ENCODE measurements at regions not wholly inside any gene's neighbourhood (a gene's known extent, or its start where the extent isn't known, plus 50 kb on each side); places are given as distances from the start of the nearest gene placed in this dataset.

DNA sequence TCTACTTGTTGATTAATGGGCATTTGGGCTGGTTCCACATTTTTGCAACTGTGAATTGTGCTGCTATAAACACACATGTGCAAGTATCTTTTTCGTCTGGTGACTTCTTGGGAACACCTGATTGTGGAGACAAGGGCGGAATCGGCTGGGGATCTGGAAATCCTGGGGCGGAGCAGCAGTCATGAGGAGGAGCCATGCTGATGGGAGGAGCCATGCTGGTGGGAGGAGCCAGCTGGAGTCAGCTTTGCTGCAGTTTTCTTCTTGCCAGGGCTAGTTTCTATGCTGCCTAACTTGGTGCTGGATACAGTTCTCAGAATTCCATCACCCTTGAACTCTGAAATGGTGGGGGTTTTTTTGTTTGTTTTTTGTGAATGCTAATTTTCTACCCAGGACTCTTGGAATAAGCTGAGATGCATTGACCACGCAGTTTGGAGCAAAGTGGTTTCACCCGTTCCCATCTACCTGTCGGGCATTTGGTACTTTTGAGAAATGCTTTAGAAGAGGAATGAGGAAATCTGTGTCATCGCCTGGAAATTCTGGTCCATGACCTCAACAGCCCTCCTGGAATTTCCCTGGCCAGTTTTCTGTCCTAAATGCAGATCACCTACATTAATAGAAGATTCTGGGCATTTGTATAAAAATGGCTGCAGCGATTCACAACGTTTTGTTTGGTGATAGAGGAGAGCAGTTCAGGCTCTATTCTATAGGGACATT is 217.4 kb upstream of the ZFHX3 start:
- no peak for DNase-seq (ENCODE audit: low read depth)

DNA sequence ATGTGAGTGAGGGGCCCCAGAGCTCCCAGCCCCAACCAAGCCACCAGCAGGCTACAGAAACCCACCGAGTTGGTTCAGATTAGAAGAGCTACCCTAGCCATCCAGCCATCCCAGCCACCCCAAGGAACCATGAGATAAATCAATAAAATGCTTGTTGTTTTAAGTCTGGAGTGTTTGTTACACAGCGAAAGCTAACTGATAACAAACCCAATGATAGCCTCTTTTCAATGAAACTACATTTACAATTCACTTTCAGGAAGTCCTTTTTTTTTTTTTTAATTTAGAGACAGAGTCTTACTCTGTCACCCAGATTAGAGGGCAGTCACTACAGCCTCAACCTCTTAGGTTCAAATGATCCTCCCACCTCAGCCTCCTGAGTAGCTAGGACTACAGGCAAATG is 215.0 kb upstream of the ZFHX3 start:
- DNase-seq (ENCODE audit: low read depth), result no peak

DNA sequence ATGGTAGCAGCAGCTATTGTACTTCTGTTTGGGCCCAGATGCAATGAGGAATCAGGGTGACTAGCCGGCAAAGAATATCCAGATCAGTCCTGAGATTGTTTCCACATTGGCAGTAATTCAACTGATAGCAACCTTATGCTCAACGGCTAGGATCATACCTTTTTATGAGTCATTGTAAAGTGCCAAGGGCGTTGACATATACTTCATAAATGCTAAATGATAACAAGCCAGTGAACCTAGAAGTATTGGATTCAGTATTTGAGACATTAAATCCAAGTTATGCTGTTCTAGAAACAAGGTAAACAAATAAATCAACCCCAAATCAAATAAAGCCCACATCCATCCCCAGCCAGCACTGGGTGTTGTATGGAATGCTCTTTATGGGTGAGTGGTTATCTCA is 207.1 kb upstream of the ZFHX3 start:
- no peak for DNase-seq (ENCODE audit: low read depth)

DNA sequence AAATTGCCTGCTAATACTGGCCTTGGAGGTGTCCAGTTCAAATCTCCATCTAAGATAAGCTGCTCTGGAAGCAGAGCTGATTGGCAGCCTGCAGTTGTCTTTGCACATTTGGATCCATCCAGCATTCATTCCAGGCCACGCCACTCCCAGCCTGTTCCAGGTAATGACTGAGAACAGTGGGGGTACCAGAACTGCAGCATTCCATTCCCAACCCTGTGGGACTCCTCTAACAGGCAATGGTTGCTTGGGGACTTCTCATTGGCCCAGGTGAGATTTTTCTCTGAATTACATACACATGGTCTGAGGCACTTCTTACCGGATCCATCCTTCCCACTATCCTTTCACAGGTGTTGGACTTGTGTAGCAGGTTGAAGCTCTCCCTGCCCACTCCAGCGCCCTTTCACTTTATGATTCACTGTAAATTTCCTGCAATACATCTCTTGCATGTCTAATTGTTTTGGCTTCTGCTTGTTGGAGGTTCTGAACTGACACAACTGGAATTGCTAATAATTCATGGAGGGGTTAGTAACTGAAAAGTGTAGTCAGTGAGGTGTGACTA is 206.1 kb upstream of the ZFHX3 start:
- DNase-seq (ENCODE audit: low read depth), result no peak

DNA sequence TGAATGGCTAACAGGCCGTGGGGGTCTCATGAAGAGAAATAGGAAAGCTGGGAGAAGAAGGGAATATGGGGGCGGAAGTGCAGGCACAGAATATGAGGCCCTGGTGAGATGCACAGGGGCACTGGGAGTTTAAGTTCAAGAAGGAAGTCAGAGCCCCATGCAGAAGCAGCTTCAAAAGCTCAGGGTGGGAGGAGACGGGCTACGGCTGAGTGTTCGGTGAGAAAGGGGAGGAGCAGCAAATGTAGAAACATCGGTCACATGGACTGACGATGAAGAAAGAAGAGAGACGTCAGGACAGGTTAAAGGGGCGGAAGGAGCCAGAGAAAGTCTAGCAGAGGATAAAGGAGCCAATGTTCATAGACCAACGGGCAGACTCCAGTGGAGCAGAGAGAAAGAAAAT is 204.5 kb upstream of the ZFHX3 start:
- DNase-seq (ENCODE audit: low read depth), result no peak

DNA sequence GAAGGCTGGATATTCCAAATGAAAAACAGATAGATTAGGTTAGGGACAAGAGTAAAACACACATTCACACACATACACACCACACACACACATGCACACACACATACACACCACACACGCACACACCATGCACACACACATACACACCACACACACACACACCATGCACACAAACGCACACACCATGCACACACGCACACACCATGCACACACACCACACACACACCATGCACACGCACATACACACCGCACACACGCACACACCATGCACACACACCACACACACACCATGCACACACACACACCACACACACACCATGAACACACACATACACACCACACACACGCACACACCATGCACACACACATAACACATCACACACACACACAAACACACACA is 203.7 kb upstream of the ZFHX3 start:
- no peak for DNase-seq (ENCODE audit: low read depth)

DNA sequence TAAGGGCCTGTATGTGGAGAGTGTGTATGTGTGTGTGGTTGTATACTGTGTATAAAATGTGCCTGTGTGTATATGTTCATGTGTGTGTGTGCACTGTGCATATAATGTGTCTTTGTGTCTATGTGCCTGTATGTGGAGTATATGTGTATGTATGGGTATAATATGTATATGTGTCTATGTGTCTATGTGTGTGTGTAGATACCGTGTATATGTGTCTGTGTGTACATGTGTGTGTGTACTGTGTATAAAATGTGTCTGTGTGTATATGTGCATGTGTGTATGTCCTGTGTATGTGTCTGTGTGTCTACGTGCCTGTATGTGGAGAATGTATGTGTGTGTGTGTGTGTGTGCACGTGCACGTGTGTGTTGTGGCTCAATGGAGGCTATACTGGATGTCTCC is 200.4 kb upstream of the ZFHX3 start:
- DNase-seq (ENCODE audit: low read depth), result no peak

DNA sequence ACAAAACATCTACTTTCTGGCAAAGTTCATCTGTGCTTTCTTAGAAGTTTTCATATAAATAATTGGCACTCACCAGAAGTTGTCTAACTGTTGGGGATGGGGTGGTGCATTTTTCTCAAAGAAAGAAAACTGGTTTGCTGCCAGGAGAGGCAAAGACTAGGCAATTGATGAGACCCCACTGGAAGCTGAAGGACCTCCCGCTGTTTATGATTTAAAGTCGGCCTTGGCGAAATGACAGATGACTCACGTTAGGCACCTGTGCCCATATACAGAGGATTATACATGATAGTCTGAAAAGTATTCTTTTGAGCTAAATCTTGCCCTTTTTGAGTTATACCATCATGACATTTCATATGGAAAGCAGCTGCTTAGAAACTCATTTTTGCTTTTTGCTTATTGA is 193.0 kb upstream of the ZFHX3 start:
- DNase-seq (ENCODE audit: low read depth), result no peak

DNA sequence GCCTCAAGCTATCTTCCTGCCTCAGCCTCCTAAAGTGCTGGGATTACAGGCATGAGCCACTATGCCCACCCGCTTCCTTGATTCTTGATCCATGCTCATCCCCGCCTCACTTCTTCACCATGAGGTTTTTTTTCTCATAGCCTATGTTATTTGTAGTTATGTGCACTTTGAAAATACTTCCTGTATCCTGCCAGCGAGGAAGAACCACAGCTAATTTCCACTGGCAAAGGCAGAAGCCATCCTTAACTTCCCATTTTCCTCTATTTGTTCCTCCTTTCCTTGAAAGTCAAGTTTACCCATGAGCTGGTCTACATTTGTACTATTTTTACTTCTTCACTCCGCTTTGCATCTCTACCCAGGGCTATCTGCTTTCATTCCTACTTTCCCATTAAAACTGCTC is 189.7 kb upstream of the ZFHX3 start:
- DNase-seq (ENCODE audit: low read depth), result no peak

DNA sequence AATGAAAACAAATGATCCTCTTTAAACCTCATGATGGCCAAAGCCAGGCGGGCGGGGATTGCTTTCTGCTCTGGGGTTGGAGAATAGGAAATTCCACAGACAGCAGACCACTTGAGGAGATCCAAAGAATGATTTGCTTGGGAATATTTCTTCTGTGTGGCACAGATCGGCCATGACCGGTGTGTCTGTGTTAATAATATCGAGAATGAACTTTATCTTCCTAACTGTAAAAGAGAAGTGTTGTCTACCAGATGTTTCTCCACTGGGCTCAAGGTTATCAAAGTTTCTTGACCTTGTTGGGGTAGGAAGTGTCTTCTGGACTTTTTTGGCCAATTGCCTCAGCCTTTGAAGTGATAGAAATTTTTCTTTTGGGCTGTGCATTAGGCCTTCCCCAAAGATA is 186.6 kb upstream of the ZFHX3 start:
- no peak for DNase-seq (ENCODE audit: low read depth)

DNA sequence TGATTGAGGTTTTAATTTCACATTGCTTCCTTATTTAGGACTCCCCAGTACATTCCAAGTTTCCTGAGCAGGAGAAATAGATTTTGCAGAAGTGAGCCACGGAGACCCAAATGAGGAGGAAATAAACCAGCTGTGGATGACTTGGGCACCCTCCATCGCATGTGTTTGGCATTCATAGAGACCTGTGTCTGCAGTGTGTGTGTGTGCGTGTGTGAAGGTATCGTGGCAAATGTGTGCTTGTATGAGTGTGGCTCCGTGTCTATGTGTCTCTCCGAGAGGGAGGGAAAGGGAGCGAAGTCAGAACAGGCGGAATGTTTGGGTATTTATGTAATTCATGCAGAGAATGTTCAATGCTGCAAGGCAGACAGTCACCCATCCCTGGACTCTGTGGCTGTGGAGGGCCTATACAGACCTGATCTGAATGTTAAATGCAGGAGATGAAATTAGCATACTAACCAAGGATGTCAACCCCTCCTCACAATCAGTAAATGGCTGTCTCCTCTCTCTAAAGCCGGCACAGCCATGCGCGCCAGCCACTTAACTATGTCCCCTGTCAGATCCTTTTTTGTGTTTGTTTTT is 186.0 kb upstream of the ZFHX3 start:
- DNase-seq (ENCODE audit: low read depth), result no peak

DNA sequence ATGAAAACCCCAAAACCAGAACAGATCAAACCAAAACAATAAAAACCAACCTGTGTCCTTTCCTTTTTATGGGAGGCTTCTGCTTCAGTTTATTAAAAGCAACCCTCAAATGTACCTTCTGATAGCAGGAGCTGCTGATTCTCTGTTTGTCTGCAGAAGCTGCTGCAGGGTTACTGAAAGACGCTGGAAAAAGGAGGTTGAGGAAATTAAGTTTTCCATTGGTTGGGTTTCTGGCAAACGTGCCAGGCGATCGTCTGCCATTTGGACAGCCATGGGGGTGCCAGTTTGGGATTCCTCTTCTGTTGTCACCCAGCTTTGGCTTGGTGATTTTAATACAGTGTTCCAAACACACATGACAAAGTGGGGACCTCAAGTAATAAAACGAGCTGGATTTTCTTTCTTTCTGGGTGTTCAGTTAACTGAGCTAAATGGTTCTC is 185.4 kb upstream of the ZFHX3 start:
- DNase-seq (ENCODE audit: low read depth), result no peak

DNA sequence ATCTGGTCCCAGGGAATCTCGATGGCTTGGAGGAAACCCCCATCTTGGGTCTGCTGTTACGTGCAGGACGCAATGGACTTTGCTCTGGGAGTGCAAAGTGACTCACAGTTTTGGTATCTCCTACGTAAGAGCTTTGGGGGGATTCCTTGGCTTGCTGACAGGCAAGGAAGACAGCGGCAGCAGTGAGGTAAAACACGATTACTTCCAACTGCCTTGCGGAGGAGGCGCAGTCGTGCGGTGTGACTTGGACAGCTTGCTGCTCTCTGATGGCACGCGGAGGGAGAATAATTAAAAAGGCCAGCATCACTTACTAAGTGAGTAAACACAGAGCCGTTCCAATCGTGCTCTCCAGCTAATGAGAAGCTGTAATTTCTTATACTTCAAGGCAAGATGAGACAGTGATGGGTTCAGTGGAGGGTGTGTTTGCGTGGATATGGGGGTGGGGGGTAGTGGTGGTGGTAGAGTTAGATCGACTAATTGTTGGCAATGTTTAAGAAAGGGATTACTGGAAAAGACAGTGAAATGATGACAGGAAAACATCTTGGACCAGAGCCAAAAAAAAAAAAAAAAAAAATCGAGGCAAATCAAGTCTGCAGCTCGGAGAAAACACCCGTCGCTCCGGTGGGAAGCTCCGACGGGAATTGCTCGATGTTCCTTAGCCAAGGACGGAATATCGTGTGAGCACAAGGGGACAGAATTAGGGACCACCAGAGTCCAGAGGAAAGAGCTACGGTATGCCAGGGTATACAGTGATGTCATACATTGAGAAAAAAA is 184.8 kb upstream of the ZFHX3 start:
- DNase-seq (ENCODE audit: low read depth), result peak; percentile 88

DNA sequence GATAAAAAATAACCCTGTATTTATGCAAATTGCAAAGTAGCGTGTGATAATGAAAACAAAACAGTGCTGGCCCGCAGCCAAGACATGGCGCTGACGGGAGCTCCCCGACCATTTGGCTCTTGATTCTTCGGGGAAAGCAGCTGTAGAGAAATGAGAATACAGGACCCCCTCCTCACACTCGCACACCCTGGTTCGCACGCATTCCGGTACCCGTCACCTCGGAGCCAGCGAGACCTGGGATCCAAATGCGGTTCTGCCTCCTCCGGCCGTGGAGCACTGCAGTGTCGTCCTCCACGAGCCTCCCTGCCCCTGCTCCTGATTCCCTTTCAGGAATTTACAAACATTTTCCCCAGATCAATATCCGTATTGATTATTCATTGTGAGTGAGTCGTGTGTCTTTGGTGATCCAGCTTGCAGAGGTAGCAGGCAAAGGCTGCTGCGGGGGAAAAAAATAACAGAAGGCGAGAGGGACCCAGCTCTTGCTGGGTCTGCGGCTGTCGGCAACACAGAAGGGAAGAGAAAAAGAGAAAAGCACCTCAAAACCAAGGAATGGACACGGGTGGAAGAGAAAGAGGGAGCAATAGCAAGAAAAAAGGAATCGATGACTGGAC is 184.1 kb upstream of the ZFHX3 start:
- DNase-seq (ENCODE audit: low read depth), result no peak

DNA sequence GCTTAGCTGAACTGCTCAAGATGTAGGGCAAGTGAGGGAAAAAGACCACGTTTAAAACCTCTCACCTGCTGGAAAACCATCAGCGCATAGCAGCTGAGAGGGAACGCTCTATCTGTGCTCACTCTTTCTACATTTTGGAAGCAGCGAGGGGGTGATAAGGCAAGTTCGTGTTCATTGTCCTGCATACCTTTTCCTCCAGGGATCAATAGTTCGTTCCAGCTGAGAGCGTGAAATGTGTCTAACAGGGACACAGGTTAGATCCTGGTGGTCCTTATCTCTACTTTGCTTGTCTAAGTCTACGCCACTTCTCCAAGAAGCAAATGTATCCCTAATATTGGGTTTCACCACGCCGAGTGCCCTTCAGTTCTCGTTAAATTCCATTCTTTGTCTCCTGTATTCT is 183.5 kb upstream of the ZFHX3 start:
- DNase-seq (ENCODE audit: low read depth), result no peak

DNA sequence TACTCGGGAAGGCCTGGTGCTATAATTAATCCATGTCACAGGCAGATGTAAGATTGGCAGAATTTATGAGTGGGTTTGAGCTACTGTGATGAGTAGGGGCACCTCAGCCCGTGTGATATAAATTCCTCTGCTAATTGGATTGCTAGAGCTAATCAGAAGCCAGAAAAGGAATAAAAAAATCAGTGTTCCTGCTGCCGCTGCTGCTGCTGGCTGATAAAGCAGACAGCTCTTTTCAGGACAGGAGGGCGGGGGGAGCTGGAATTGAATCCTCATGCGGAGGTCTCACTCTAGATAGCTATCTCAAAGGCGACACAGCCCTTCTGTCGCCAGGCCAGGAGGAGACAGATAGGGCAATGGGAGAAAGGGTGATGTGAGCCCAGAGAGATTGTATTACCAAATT is 182.7 kb upstream of the ZFHX3 start:
- DNase-seq (ENCODE audit: low read depth), result no peak

DNA sequence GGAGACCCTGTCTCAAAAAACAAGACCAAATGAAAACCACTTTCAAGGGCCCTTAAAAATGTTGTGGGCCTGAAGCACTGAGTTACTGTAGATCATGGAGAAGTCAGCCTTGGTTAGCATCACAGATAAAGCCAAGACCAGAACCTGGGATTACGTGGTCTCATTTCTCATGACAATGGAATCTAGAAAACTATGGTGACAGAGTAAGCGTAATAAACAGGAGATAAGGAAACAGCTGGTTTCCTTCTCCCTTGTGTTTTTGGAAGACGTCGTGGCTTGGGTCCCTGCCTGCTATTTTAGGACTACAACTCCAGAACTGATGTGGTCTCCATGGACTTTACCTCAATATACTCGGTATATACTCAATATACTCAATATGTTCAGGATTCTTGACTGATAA is 180.7 kb upstream of the ZFHX3 start:
- no peak for DNase-seq (ENCODE audit: low read depth)

DNA sequence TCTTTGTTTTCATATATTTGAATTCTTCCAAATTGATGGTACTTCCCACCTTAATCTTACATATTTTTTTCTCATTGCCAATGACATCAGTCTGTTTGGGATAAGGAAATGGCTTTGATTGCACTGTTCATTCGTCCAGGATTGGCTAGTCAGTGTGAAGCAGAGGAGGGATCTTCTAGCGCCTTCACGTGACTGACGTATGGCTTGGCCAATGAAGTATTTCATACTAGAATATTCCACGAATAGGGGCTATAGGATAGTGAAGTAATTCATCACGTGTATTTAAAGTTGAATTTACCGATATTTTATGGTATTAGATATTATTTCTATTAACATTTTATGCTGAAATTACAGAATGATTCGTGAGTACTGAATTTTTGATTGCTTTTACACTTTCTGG is 178.7 kb upstream of the ZFHX3 start:
- DNase-seq (ENCODE audit: low read depth), result no peak

DNA sequence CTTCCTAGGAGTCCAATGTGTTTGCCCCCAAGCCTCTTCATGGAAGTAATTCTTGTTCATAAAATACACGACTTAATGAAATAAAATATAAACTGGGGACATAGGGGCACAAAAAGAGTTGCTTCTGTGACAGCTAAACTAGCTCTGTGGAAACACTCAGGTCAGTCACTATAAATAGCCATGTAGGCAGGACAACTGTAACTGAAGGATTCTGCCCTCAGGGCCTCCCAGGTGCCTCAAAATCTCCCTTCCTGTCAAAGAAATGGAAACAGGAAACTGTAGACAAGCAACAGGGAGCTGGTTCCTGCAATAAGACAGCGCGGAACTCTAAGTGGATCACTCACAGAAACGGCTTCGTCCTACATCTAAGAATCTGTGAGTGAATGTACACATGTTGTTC is 178.1 kb upstream of the ZFHX3 start:
- DNase-seq (ENCODE audit: low read depth), result no peak

DNA sequence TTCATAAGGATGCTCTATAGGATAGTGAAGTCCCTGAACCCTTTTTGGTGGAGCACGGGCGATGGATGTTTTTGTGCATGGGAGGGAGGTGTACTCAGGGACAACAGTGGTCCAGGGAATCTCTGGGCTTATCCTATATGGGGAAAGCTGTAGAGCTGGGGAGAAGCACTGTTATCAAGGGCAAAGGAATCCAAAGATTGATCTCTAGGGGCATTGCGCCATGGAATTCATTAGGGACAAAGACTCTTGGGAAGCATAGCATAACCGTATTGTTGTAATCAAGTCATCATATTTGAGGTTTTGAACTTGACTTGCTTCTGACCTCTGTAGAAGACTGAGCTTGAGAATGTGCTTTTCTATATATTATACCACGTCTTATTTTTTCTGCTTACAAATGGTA is 172.9 kb upstream of the ZFHX3 start:
- no peak for DNase-seq (ENCODE audit: low read depth)

DNA sequence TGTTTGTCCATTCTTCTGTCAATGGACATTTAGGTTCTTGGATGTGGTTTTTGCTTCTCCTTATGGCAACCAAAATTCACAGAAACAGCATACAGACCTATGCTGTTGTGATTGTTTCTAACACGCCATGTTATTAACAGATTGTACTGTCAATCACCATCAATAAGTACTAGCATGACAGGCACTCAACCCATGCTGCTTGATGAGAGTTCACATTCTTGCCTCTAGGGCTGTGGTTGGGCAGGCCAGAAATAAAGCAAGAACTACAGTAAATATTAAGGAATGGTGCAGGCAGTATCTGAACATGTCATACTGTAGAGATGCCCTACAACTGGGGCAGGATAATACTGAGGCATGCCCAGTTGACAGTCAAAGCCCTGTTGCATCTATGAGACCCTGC is 171.2 kb upstream of the ZFHX3 start:
- no peak for DNase-seq (ENCODE audit: low read depth)

DNA sequence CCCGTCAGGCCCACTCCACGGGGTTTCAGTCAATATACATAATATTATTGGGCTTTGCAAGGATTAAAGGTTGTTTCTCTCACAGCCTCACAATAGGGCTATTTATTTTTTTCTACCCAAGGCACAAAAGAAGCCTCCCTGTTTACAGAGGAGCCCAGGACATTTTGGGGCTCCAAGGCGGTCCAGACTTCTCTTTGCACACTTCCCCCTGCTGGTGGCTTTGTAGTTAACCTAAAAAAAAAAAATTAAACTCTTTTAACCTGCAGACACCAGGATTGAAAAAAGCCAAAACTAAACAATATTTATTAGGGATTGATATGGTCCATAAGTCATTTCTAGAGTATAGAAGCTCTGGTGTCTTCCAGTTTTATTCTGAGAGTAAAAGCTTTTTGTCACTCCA is 169.7 kb upstream of the ZFHX3 start:
- no peak for DNase-seq (ENCODE audit: low read depth)

DNA sequence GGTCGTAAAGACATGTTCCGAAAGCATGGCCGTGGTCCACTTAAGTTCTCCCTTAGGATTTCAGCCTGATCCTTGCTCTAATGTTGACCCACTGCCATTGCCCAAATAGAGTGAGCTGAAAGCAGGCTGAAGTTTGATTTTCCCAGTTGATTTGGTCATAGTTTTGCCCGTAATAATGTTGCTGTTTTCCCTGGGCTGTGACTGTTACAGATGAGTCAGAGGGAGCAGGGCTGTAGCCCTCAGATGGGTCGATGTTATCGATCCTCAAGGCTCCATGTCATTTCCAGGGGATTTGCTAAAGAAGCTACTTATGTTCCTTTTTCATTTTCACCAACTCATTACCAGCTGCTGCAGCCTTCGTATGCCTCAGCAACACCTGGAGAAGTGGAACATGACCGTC is 169.0 kb upstream of the ZFHX3 start:
- no peak for DNase-seq (ENCODE audit: low read depth)

All from renal cortical epithelial cell (primary cell).